Colon (tissue), 2 donors: ENCODE measurements at regions not wholly inside any gene's neighbourhood (a gene's known extent, or its start where the extent isn't known, plus 50 kb on each side); places are given as distances from the start of the nearest gene placed in this dataset.

Experiments used
- FAIRE-seq: peaks from 2 replicates; lab custom pipeline; 2012; peaks lifted over from hg19 to GRCh38; lab: Jason Lieb, UNC
- donor health status: control.
- donor health status: control.

- no peak for FAIRE-seq
Observed at GRCh38 chr10:20492447-20492846, 404.7 kb downstream of the NEBL start.

- no peak for FAIRE-seq
Observed at GRCh38 chr10:20489961-20490360, 407.1 kb downstream of the NEBL start.

GRCh38 chr10:20486791-20487190 is 410.3 kb downstream of the NEBL start:
- FAIRE-seq = no peak

- no peak for FAIRE-seq
Observed at GRCh38 chr10:20485554-20485953, 411.6 kb downstream of the NEBL start.

GRCh38 chr10:20481054-20481453 is 416.1 kb downstream of the NEBL start:
- no peak for FAIRE-seq

GRCh38 chr10:20480575-20480974 is 416.5 kb downstream of the NEBL start:
- peak; percentile 91 for FAIRE-seq

- no peak for FAIRE-seq
Observed at GRCh38 chr10:20474064-20474463, 423.0 kb downstream of the NEBL start.

GRCh38 chr10:20473023-20473760 is 423.9 kb downstream of the NEBL start:
- no peak for FAIRE-seq

- no peak for FAIRE-seq
Observed at GRCh38 chr10:20466731-20467130, 430.4 kb downstream of the NEBL start.

GRCh38 chr10:20457649-20458048 is 439.5 kb downstream of the NEBL start:
- no peak for FAIRE-seq

- no peak for FAIRE-seq
Observed at GRCh38 chr10:20455774-20456173, 441.3 kb downstream of the NEBL start.

- no peak for FAIRE-seq
Observed at GRCh38 chr10:20454331-20454730, 442.8 kb downstream of the NEBL start.

GRCh38 chr10:20446561-20447193 is 450.4 kb downstream of the NEBL start:
- no peak for FAIRE-seq

GRCh38 chr10:20443094-20443493 is 454.0 kb downstream of the NEBL start:
- no peak for FAIRE-seq

- FAIRE-seq = no peak
Observed at GRCh38 chr10:20429742-20430141, 467.4 kb downstream of the NEBL start.

- FAIRE-seq = no peak
Observed at GRCh38 chr10:20427821-20428220, 469.3 kb downstream of the NEBL start.

GRCh38 chr10:20418286-20418685 is 478.8 kb downstream of the NEBL start:
- no peak for FAIRE-seq

GRCh38 chr10:20417791-20418190 is 479.3 kb downstream of the NEBL start:
- no peak for FAIRE-seq

GRCh38 chr10:20415684-20416083 is 481.4 kb downstream of the NEBL start:
- no peak for FAIRE-seq

GRCh38 chr10:20407357-20407756 is 489.8 kb downstream of the NEBL start:
- no peak for FAIRE-seq

- no peak for FAIRE-seq
Observed at GRCh38 chr10:20406281-20407104, 490.6 kb downstream of the NEBL start.

GRCh38 chr10:20405761-20406160 is 491.4 kb downstream of the NEBL start:
- FAIRE-seq = no peak

- FAIRE-seq = no peak
Observed at GRCh38 chr10:20405050-20405449, 492.1 kb downstream of the NEBL start.
